OCI-M2 (cell line): ENCODE measurements at regions not wholly inside any gene's neighbourhood (a gene's known extent, or its start where the extent isn't known, plus 50 kb on each side); places are given as distances from the start of the nearest gene placed in this dataset.

Experiments used
- DNase-seq: peaks from one replicate; lab custom pipeline; 2025; ENCODE audit not compliant: unreplicated experiment; lab: John Stamatoyannopoulos, UW

- no peak for DNase-seq
Measured at GRCh38 chr5:57857696-57858095, 375.1 kb upstream of the ACTBL2 start.

- no peak for DNase-seq
Measured at GRCh38 chr5:57855831-57856230, 373.2 kb upstream of the ACTBL2 start.

GRCh38 chr5:57853929-57854697 is 371.5 kb upstream of the ACTBL2 start:
- no peak for DNase-seq

- no peak for DNase-seq
Measured at GRCh38 chr5:57850109-57850508, 367.5 kb upstream of the ACTBL2 start.

GRCh38 chr5:57845025-57845424 is 362.4 kb upstream of the ACTBL2 start:
- DNase-seq = no peak

- no peak for DNase-seq
Measured at GRCh38 chr5:57844410-57844809, 361.8 kb upstream of the ACTBL2 start.

- no peak for DNase-seq
Measured at GRCh38 chr5:57843059-57843367, 360.4 kb upstream of the ACTBL2 start.

- no peak for DNase-seq
Measured at GRCh38 chr5:57842364-57843058, 359.9 kb upstream of the ACTBL2 start.

- no peak for DNase-seq
Measured at GRCh38 chr5:57841676-57842363, 359.2 kb upstream of the ACTBL2 start.

- DNase-seq = no peak
Measured at GRCh38 chr5:57839437-57840079, 356.9 kb upstream of the ACTBL2 start.

- DNase-seq = no peak
Measured at GRCh38 chr5:57839025-57839424, 356.4 kb upstream of the ACTBL2 start.

GRCh38 chr5:57836921-57837320 is 354.3 kb upstream of the ACTBL2 start:
- no peak for DNase-seq

GRCh38 chr5:57836331-57836730 is 353.7 kb upstream of the ACTBL2 start:
- DNase-seq = no peak

- no peak for DNase-seq
Measured at GRCh38 chr5:57834829-57835608, 352.4 kb upstream of the ACTBL2 start.

- DNase-seq = no peak
Measured at GRCh38 chr5:57833489-57833888, 350.9 kb upstream of the ACTBL2 start.

- DNase-seq = no peak
Measured at GRCh38 chr5:57832875-57833274, 350.3 kb upstream of the ACTBL2 start.

GRCh38 chr5:57831932-57832331 is 349.3 kb upstream of the ACTBL2 start:
- no peak for DNase-seq

- no peak for DNase-seq
Measured at GRCh38 chr5:57831090-57831489, 348.5 kb upstream of the ACTBL2 start.

GRCh38 chr5:57828221-57828620 is 345.6 kb upstream of the ACTBL2 start:
- no peak for DNase-seq

GRCh38 chr5:57825031-57825686 is 342.5 kb upstream of the ACTBL2 start:
- DNase-seq = no peak
